HG02763 (cell line): ENCODE measurements at regions not wholly inside any gene's neighbourhood (a gene's known extent, or its start where the extent isn't known, plus 50 kb on each side); places are given as distances from the start of the nearest gene placed in this dataset.

Experiments used
- ATAC-seq: cut with Tn5 transposase; IDR thresholded peaks from one replicate; pipeline ENCODE4 v1.9.1; 2021; ENCODE audit warnings: mild to moderate bottlenecking, moderate library complexity; ENCODE audit not compliant: unreplicated experiment

DNA sequence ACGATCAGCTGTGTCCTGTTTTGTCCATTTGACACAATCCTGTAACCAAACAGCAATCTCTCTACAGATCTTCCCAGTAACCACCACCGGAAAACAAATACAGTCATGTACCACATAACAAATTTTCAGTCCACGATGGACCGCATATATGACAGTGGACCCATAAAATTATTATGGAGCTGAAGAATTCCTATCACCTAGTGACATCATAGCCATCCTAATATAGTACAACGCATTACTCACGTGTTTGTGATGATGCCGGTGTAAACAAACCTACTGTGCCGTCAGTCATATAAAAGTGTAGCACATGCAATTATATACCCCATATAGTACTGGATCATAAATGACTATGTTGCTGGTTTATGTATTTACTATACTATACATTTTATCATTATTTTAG lies 133.7 kb upstream of the EDNRA start:
- no peak for ATAC-seq

DNA sequence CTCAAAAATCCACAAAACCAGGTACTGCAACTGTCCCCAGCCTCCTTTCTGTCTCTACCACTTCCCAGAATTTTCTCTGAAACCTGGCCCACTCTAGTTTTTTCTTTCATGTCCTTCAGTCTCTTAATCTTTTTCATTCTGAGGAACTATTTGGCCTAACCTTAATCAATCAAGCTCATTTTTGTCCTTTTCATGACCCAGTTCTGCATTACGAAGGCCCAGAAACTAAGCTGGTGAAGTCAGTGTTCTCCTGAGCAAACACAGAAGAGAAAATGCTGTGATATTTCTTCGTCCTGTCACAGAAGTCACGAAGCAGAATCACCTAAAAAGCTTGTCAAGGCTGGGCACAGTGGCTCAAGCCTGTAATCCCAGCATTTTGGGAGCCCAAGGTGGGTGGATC lies 131.7 kb upstream of the EDNRA start:
- no peak for ATAC-seq

- ATAC-seq, result no peak
These were observed 129.7 kb upstream of the EDNRA start for GRCh38 chr4:147351083-147351787.

DNA sequence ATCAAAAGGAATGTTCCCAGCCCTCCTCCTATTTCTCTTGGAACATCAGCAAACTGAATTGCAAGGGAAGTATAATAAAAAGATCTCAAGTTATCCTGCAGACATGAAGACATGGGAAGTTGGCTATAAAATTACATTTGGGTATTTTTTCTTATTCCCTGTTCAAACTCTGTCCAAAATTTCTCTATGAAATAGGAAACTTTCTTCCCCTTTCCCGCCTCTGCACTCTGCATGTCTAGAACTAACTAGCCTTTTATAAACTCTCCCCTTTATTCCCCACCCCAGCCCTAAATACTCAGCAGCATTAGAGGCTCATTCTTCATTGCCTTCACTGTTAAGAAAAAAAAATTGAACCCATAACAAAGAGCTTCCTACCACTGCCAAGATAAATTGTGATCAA lies 126.7 kb upstream of the EDNRA start:
- ATAC-seq, result no peak

DNA sequence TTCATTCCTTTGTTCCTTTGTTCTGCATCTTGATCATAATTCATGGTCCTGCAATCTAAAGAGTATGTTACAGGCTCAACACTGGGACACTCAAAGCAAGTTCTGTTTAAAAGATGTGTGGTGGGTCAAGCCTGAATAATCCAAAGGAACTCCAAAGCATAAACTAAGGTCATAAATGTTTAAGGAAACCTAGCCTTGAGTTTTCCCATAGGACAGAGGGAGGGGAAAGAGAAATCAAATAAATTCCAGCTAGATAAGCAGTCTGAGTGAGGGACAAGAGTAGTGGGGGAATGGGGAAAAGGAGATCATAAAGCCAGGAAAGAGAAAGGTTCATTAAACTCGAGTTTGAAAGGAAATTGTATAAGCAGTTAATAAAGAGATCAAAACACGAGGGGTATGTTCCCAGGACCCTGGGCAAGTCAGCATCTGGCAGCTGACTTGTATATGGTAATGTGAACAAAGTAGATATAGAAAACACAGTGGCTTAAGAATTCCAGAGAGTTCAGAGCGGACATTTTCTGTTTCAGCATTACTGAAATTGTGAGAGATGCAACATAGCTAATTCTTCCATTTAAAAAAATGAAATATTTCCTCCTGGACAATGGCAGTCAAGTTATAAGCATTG lies 125.8 kb upstream of the EDNRA start:
- ATAC-seq, result no peak

GRCh38 chr4:147355847-147356246 lies 125.0 kb upstream of the EDNRA start:
- ATAC-seq, result no peak

DNA sequence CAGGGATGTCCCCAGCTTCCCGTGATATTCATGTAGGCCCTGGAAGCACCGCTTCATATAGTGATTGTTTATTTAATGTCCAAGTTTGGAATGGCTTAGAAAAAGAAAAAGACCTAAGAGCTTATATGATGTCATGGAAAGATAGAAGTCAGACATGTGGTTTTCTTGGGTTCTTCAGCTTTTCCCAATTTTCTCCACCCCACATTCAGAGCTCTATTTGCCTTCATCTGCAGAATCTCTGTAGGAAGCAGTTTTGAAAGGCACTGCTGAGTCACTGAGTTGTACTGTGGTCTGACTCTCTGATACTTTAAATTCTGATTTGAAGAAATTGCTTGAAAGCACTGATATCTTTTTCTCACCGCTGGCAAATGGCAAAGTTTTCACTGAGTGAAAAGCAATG lies 120.6 kb upstream of the EDNRA start:
- ATAC-seq, result no peak

DNA sequence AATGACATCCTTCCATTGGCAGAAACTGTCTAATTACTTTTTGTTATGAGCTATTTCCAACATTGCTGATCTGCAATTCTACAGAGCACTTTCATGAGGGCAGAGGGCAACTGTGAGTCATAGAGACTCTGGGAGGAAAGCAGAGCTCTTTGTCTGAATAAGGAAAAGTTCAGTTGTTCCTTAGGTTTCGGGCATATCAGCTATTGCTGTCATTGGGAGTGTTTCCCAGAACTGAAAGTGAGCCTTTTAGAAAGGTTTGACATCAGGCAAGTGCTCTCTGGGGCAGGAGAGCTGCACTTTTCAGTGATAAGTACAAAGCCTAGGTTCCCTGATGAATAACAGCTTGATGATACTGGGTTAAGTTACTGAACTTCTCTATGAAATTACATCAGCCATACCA lies 119.2 kb upstream of the EDNRA start:
- ATAC-seq, result no peak

- no peak for ATAC-seq
These were observed 118.0 kb upstream of the EDNRA start for GRCh38 chr4:147362938-147363337.

DNA sequence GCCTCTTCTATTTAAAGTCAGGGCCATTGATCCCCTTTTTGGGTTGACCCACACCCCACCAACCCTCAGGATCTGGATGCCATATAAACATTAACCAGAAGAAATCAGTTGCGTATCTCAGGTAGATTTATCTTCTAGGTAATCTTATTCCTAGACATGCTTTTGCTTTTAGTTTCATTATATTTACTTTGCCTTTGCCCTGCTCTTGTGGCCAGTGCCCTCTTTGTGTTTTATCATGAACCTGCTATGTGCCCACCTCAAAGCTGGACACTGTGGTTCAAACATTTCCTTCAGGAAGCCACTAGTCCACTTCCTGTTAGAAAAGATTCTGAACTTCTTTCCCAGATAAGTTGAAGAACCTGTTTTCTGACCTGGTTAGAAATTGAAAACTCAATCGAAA lies 117.4 kb upstream of the EDNRA start:
- no peak for ATAC-seq

DNA sequence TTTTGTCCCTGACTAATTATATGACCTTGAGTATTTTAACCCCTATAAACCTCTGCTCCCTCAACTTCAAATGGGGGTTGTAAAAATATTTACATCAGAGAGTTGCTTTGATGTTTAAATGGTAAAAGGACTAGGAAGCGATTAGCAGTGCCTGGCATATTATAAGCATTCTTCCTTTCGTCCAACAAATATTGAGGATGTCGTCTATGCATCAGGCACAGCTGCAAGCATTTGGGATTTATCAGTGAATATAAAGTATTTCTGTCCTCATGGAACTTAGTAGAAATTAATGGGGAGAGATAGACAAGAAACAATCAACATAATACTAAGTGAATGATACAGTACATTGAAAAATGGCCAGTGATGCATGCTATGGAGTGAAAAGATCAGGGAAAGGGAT lies 115.5 kb upstream of the EDNRA start:
- ATAC-seq, result no peak

DNA sequence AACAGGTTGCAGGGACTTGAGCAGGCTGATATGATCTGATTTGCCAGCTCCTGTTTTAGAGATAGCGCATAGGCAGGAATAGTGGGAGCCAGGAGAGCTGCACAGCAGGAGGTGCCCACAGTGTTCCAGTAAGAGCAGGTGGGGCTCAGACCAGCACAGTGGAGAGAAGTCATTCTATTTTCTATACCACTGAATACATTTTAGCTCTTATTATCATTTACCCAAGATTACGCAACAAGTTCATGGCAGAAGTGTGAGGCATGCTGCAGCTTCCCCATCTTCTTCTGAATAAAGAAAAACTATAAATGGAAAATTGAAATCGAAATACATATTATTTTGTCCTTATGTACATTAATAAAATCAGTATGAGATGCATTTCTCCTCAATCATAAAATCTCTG lies 114.7 kb upstream of the EDNRA start:
- no peak for ATAC-seq

DNA sequence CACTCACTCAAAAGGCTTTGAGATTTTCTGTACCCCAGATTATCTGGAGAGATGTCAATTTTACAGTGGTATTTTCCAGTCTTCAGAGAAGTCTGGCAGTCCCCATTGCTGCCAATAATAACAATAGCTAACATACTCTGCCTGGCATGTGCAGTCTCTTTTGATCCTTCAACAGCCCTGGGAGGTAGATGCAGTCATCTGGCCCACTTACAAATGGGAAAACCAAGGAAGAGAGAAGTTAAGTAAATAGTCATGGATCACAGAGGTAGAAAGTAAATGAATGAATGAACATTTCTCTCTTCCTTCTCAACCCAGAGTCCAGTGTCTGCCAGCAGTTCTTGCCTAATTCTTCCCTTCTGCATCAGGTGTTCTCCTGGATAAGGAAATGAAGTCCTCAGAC lies 113.0 kb upstream of the EDNRA start:
- no peak for ATAC-seq

DNA sequence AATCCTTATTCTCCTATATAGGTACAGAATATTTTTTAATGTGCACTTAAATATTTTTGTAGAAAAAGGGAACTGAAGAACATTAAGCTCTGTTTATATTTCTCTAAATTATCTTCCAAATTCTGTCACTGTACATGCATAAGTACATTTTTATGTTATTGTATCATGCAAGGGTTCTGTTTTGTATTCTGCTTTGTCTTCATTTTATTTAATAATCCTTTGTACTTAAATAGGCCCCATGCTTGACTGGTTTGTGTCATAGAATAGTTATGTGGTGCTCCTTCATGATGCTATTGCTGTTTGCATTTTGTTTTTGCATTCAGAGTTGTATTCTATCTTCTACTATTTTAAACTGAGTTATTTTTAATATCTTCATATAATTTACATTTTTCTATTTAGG lies 111.9 kb upstream of the EDNRA start:
- no peak for ATAC-seq

DNA sequence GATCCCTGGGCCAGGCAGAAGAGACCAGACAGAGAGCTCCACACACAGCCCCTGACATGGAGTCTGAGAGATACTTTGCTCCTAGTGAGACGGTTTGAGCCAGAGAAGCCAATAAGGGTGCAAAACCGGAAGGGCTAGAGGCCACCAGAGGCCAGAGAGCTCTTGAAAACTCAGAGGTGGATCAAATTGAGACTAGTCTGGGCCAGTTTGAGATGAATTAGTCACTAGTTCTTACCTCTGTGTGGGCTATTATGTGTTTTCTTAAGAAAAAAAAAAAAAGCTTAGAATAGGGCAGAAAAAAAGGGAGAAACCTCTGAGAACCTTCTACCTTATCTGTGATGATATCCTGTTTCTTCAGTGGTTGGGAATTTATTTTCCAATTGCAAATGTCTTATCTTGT lies 110.4 kb upstream of the EDNRA start:
- no peak for ATAC-seq

GRCh38 chr4:147370881-147371280 lies 110.0 kb upstream of the EDNRA start:
- no peak for ATAC-seq

- no peak for ATAC-seq
These were observed 109.2 kb upstream of the EDNRA start for GRCh38 chr4:147371661-147372060.

GRCh38 chr4:147378780-147379179 lies 102.1 kb upstream of the EDNRA start:
- ATAC-seq, result no peak

DNA sequence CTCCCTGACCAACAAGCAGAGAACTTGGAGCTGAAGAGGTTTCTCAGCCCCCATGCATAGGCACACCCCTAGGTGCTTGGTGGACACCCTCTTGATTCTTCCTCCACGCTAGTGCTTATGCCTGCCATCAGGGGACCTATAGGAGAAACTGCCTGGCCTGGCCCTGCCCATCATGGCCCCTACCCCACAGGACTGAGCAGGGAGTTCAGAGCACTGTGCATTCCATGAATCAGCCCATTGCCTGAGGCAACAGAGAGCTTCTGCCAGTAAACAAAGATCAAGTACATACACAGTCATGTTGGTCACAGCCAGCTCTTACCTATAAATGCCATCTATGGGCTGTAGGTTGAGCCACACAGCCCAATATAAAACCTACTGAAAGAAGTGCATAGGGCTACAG lies 99.1 kb upstream of the EDNRA start:
- ATAC-seq, result no peak

DNA sequence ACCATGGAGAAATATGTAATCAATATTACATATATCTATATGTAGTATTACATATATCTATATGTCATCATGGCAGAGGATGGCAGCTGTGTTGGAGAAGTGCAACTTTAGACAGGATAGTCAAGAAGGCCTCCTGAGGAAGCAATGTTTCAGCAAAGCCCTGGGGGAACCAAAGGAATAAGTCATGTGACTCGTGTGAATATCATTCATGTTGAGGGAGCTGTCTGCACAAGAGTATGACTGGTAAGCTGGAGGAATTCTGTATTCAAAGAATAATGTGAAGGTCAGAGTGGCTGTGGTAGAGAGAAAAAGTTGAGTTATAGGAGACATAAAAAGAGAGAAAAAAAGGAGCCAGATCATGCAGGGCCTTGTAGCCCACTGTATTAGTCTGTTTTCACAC lies 92.9 kb upstream of the EDNRA start:
- no peak for ATAC-seq

DNA sequence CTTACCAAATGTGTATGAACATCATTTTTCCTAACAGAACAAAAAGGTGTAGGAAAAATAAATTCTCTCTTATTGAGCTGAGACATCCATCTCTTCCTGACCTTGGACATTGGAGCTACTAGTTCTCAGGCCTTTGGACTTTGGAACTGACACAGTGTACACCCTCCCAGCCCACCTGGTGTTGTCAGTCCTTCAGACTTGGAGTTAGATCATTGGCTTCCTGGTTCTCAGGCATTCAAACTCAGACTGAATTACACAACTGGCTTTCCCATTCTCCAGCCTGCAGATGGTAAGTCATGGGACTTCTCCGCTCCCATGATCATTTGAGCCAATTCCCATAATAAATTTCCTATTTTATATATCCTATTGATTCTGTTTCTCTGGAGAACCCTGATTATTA lies 84.8 kb upstream of the EDNRA start:
- ATAC-seq, result no peak

GRCh38 chr4:147398556-147398955 lies 82.3 kb upstream of the EDNRA start:
- no peak for ATAC-seq

DNA sequence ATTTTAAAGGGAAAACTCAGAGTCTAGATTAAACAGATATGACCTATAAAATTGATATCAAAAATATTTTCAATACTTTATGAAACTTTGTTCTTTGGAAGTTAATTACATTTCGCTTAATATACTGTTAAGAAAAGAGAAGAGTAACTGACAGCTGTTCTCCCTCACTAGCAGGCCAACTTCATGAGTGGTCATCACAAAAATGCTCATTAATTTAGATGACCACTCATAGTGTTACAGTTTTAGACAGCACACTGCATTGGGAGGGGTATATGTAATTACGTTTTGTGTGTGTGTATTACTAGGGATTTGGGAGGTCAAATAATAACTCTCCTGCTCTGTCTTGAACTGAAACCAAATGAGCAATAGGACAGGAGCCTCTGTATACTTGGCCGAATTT lies 80.2 kb upstream of the EDNRA start:
- no peak for ATAC-seq
